IMR-90 (cell line): ENCODE measurements at regions not wholly inside any gene's neighbourhood (a gene's known extent, or its start where the extent isn't known, plus 50 kb on each side); places are given as distances from the start of the nearest gene placed in this dataset.

Experiments
- ATAC-seq: fragments of 200-7000 bp; cut with Tn5 transposase; 2 replicates; pipeline ENCODE4 v1.9.1; 2020; ENCODE audit warnings: low read depth, mild to moderate bottlenecking, moderate library complexity
- BruUV-seq: library from RNA; stranded (reverse); fragments of 400-500 nt; replicated peaks from 2 replicates; lab custom pipeline; 2021; lab: Mats Ljungman, UMichigan
- CTCF ChIA-PET: fragments of 300-600 bp; formaldehyde crosslinking; extraction: SDS; loops from one replicate; lab custom pipeline; 2021; ENCODE audit warnings: antibody characterized with exemption; lab: Yijun Ruan, JAX
- POLR2A ChIA-PET: fragments of 300-600 bp; sonication (Branson Sonifier 250); formaldehyde crosslinking; loops from one replicate; lab custom pipeline; 2022; ENCODE audit warnings: antibody characterized with exemption; ENCODE audit not compliant: unreplicated experiment; lab: Charles Lee
- DNase-seq: peaks from one replicate; pipeline ENCODE4 v3.0.0; 2013
- H2AFZ ChIP-seq: replicated peaks from 2 replicates; pipeline ENCODE3; 2013; ENCODE audit warnings: low read length, mild to moderate bottlenecking; ENCODE audit not compliant: poor library complexity
- H2AK5ac ChIP-seq: 2 replicates; pipeline ENCODE4 v1.6.1; 2013; ENCODE audit warnings: low read depth, low read length, inconsistent platforms
- H2AK9ac ChIP-seq: replicated peaks from 2 replicates; pipeline ENCODE3; 2013; ENCODE audit warnings: mild to moderate bottlenecking, low read depth, low read length, moderate library complexity; ENCODE audit not compliant: poor library complexity
- H2BK120ac ChIP-seq: 2 replicates; pipeline ENCODE4 v1.6.1; 2013; ENCODE audit warnings: low read depth, low read length, inconsistent platforms
- H2BK15ac ChIP-seq: 3 replicates; pipeline ENCODE4 v1.6.1; 2013; ENCODE audit warnings: low read depth, low read length, inconsistent platforms
- H2BK20ac ChIP-seq: 2 replicates; pipeline ENCODE4 v1.6.1; 2013; ENCODE audit warnings: low read depth, mild to moderate bottlenecking, inconsistent platforms, low read length, moderate library complexity
- H2BK5ac ChIP-seq: 2 replicates; pipeline ENCODE4 v1.6.1; 2013; ENCODE audit warnings: mild to moderate bottlenecking, low read depth, low read length, inconsistent platforms; ENCODE audit not compliant: poor library complexity, severe bottlenecking
- H3K14ac ChIP-seq: replicated peaks from 2 replicates; pipeline ENCODE4 v1.6.1; 2013; ENCODE audit warnings: low read depth, low read length, inconsistent platforms
- H3K18ac ChIP-seq: 2 replicates; pipeline ENCODE4 v1.6.1; 2013; ENCODE audit warnings: low read depth, low read length, control low read depth
- H3K23ac ChIP-seq: 2 replicates; pipeline ENCODE4 v1.6.1; 2013; ENCODE audit warnings: low read depth, low read length, inconsistent platforms
- H3K27ac ChIP-seq: 2 replicates; pipeline ENCODE4 v1.5.1; 2013; ENCODE audit warnings: mild to moderate bottlenecking, control low read depth, low read length; ENCODE audit not compliant: insufficient read depth
- H3K27me3 ChIP-seq: 2 replicates; pipeline ENCODE4 v1.6.1; 2013; ENCODE audit warnings: low read length; ENCODE audit not compliant: control insufficient read depth, insufficient read depth
- H3K36me3 ChIP-seq: 2 replicates; pipeline ENCODE4 v1.6.1; 2013; ENCODE audit warnings: low read length, mixed read lengths; ENCODE audit not compliant: control insufficient read depth, insufficient read depth
- H3K4ac ChIP-seq: 2 replicates; pipeline ENCODE4 v1.6.1; 2013; ENCODE audit warnings: low read depth, low read length, inconsistent platforms
- H3K4me1 ChIP-seq: 2 replicates; pipeline ENCODE4 v1.6.1; 2013; ENCODE audit warnings: low read length, mixed read lengths; ENCODE audit not compliant: control insufficient read depth, insufficient read depth
- H3K4me2 ChIP-seq: 2 replicates; pipeline ENCODE4 v1.6.1; 2013; ENCODE audit warnings: low read depth, mild to moderate bottlenecking, control low read depth, low read length, moderate library complexity
- H3K4me3 ChIP-seq: 2 replicates; pipeline ENCODE4 v1.5.1; 2013; ENCODE audit warnings: low read depth, mild to moderate bottlenecking, control low read depth, low read length, moderate library complexity; ENCODE audit not compliant: insufficient read depth
- H3K56ac ChIP-seq: 2 replicates; pipeline ENCODE4 v1.6.1; 2013; ENCODE audit warnings: low read length, inconsistent platforms; ENCODE audit not compliant: insufficient read depth; ENCODE audit errors: extremely low read depth
- H3K79me1 ChIP-seq, 2 experiments: 2 replicates each; pipeline ENCODE4 v1.6.1; 2013; ENCODE audit warnings: low read length in 2 of 2, inconsistent platforms in 1 of 2, low read depth in 1 of 2
- H3K9ac ChIP-seq: 2 replicates; pipeline ENCODE4 v1.6.1; 2013; ENCODE audit warnings: low read depth, low read length, control low read depth
- H3K9me1 ChIP-seq: 2 replicates; pipeline ENCODE4 v1.6.1; 2013; ENCODE audit warnings: low read length, inconsistent platforms; ENCODE audit not compliant: insufficient read depth
- H3K9me3 ChIP-seq: 2 replicates; pipeline ENCODE4 v1.6.1; 2013; ENCODE audit warnings: low read length; ENCODE audit not compliant: control insufficient read depth, insufficient read depth
- H4K20me1 ChIP-seq: 2 replicates; pipeline ENCODE4 v1.6.1; 2013; ENCODE audit warnings: low read length, inconsistent platforms; ENCODE audit not compliant: insufficient read depth
- H4K5ac ChIP-seq: 2 replicates; pipeline ENCODE4 v1.6.1; 2013; ENCODE audit warnings: mild to moderate bottlenecking, low read depth, low read length, control low read depth
- H4K8ac ChIP-seq, 2 experiments: 2 replicates each; pipeline ENCODE4 v1.6.1; 2013; ENCODE audit warnings: low read depth in 2 of 2, low read length in 2 of 2, control low read depth in 1 of 2, inconsistent platforms in 1 of 2
- H4K91ac ChIP-seq: 2 replicates; pipeline ENCODE4 v1.6.1; 2013; ENCODE audit warnings: low read depth, low read length, inconsistent platforms; ENCODE audit not compliant: insufficient read depth
- CHD1 ChIP-seq: IDR thresholded peaks from 2 replicates; pipeline ENCODE4 v1.6.1; 2012; ENCODE audit warnings: low read depth, low read length, improper control_type of control experiment
- WGBS, 2 experiments: methylation state at CpG; one replicate each; pipeline versions ENCODE4 v1.1.5 to v1.1.7; 2013; ENCODE audit warnings: missing lambda C conversion rate in 2 of 2; ENCODE audit not compliant: insufficient read length in 1 of 2; ENCODE audit errors: extremely low coverage in 2 of 2; 5-methylcytosine and 5-hydroxymethylcytosine counted together
- dilution Hi-C: fragments of 300-500 bp; cut with HindIII; formaldehyde crosslinking; loops from one replicate; pipeline ENCODE4 v1.14.3; 2018; ENCODE audit warnings: low sequenced_read_pairs; ENCODE audit not compliant: unreplicated experiment
- in situ Hi-C: fragments of 300-500 bp; cut with MboI; formaldehyde crosslinking; loops from 3 replicates; pipeline ENCODE4 v1.14.3; 2019; ENCODE audit warnings: low sequenced_read_pairs, inconsistent platforms, mixed read lengths
- intact Hi-C: fragments of 100-400 bp; cut with micrococcal nuclease; formaldehyde crosslinking; loops from 2 replicates; pipeline ENCODE4 v1.10.0; 2022

GRCh38 chr6:44733868-44734267 lies 346.4 kb downstream of the CDC5L start:
- Histone ChIP-seq H2BK20ac (no peak overlapping the region), H3K79me1 (no peaks in the 10 kb centered on the region), H3K4me1 (peaks cover 21% of the 10 kb centered on the region), H2BK15ac (no peak overlapping the region), H3K14ac (no peak overlapping the region), H3K27ac (no peak overlapping the region), H3K36me3 (no peaks in the 10 kb centered on the region), H3K56ac (no peak overlapping the region), H2AK9ac (no peak overlapping the region), H4K8ac (no peak overlapping the region), H3K4me2 (no peak overlapping the region), H4K91ac (no peak overlapping the region), H3K9me1 (peaks cover 12% of the 10 kb centered on the region), H2BK120ac (no peak overlapping the region), H2AFZ (no peak overlapping the region), H3K27me3 (peaks cover 22% of the 10 kb centered on the region), H3K4me3 (no peak overlapping the region), H2BK5ac (no peak overlapping the region), H3K9me3 (no peaks in the 10 kb centered on the region), H4K5ac (no peak overlapping the region), H3K23ac (no peak overlapping the region), H3K18ac (no peak overlapping the region), H2AK5ac (no peak overlapping the region), H3K9ac (no peak overlapping the region), H3K4ac (no peak overlapping the region), H4K20me1 (peaks cover 14% of the 10 kb centered on the region; the same call in 1 of the 2 replicates)
- ChIA-PET CTCF (no interaction called here), POLR2A (no interaction called here)
- DNase-seq (no peak), ATAC-seq (no peak)
- dilution Hi-C loops: no loop called here
- intact Hi-C loops: no loop called here
- 100% methylated on average over 1 of the region's 4 CpGs; no CpG with 5 or more reads in 1 of the 2 experiments for WGBS, 2 experiments
- no peak for TF ChIP-seq CHD1
- no TSS peak for BruUV-seq
- in situ Hi-C loops: no loop called here
